ENCODE measurements at regions not wholly inside any gene's neighbourhood (a gene's known extent, or its start where the extent isn't known, plus 50 kb on each side); places are given as distances from the start of the nearest gene placed in this dataset.
"Not testable (repeated sequence)": the region's sequence is repeated elsewhere in the genome, so short reads cannot be mapped to it uniquely, and the experiment has no call there.

GRCh38 chr4:13678186-13678924 lies 50.8 kb upstream of the BOD1L1 start:
- DNase-seq (ENCODE audit: low read depth in 3 of 3) = no peak

GRCh38 chr4:13681570-13681969 lies 54.0 kb upstream of the BOD1L1 start:
- DNase-seq (ENCODE audit: low read depth in 3 of 3) = no peak

- no peak for DNase-seq (ENCODE audit: low read depth in 3 of 3)
These were observed 66.7 kb upstream of the BOD1L1 start for GRCh38 chr4:13694256-13694655.

GRCh38 chr4:13698296-13698695 lies 70.8 kb upstream of the BOD1L1 start:
- DNase-seq (ENCODE audit: low read depth in 3 of 3) = no peak

- DNase-seq (ENCODE audit: low read depth in 3 of 3) = no peak
These were observed 72.7 kb upstream of the BOD1L1 start for GRCh38 chr4:13700021-13700857.

- not testable (repeated sequence) for DNase-seq (ENCODE audit: low read depth in 3 of 3)
These were observed 73.3 kb upstream of the BOD1L1 start for GRCh38 chr4:13700858-13701140.

- no peak for DNase-seq (ENCODE audit: low read depth in 3 of 3)
These were observed 74.5 kb upstream of the BOD1L1 start for GRCh38 chr4:13701937-13702446.

- DNase-seq (ENCODE audit: low read depth in 3 of 3) = no peak
These were observed 75.6 kb upstream of the BOD1L1 start for GRCh38 chr4:13703096-13703495.

- DNase-seq (ENCODE audit: low read depth in 3 of 3) = no peak
These were observed 76.5 kb upstream of the BOD1L1 start for GRCh38 chr4:13704035-13704434.

- no peak for DNase-seq (ENCODE audit: low read depth in 3 of 3)
These were observed 77.2 kb upstream of the BOD1L1 start for GRCh38 chr4:13704761-13705160.

- DNase-seq (ENCODE audit: low read depth in 3 of 3) = no peak
These were observed 78.1 kb upstream of the BOD1L1 start for GRCh38 chr4:13705521-13706041.

GRCh38 chr4:13706120-13706519 lies 78.6 kb upstream of the BOD1L1 start:
- no peak for DNase-seq (ENCODE audit: low read depth in 3 of 3)

GRCh38 chr4:13706716-13707115 lies 79.2 kb upstream of the BOD1L1 start:
- DNase-seq (ENCODE audit: low read depth in 3 of 3) = no peak

- DNase-seq (ENCODE audit: low read depth in 3 of 3) = no peak
These were observed 82.8 kb upstream of the BOD1L1 start for GRCh38 chr4:13710246-13710885.

GRCh38 chr4:13711233-13711785 lies 83.8 kb upstream of the BOD1L1 start:
- no peak for DNase-seq (ENCODE audit: low read depth in 3 of 3)

GRCh38 chr4:13721894-13722293 lies 94.4 kb upstream of the BOD1L1 start:
- no peak for DNase-seq (ENCODE audit: low read depth in 3 of 3)

- DNase-seq (ENCODE audit: low read depth in 3 of 3) = no peak
These were observed 95.1 kb upstream of the BOD1L1 start for GRCh38 chr4:13722649-13723048.

- no peak for DNase-seq (ENCODE audit: low read depth in 3 of 3)
These were observed 101.2 kb upstream of the BOD1L1 start for GRCh38 chr4:13728761-13729160.

- DNase-seq (ENCODE audit: low read depth in 3 of 3) = no peak
These were observed 103.5 kb upstream of the BOD1L1 start for GRCh38 chr4:13731019-13731418.

GRCh38 chr4:13733817-13734216 lies 106.3 kb upstream of the BOD1L1 start:
- DNase-seq (ENCODE audit: low read depth in 3 of 3) = no peak

GRCh38 chr4:13750594-13750993 lies 123.1 kb upstream of the BOD1L1 start:
- DNase-seq (ENCODE audit: low read depth in 3 of 3) = no peak

GRCh38 chr4:13761581-13761980 lies 134.1 kb upstream of the BOD1L1 start:
- not testable (repeated sequence) for DNase-seq (ENCODE audit: low read depth in 3 of 3)

Data from stimulated activated CD4-positive, alpha-beta T cell treated with anti-CD3 and anti-CD28 coated beads, TNF-alpha, amount 100 ng/mL, for 24 hours (primary cell).